KOPT-K1 (cell line): ENCODE measurements at regions not wholly inside any gene's neighbourhood (a gene's known extent, or its start where the extent isn't known, plus 50 kb on each side); places are given as distances from the start of the nearest gene placed in this dataset.

Source experiments
- H3K27ac ChIP-seq: fragments of 200-600 bp; sonication (generic); 2 replicates; pipeline ENCODE4 v1.5.1; 2016; ENCODE audit warnings: antibody characterized with exemption, mild to moderate bottlenecking, low read depth, low read length; ENCODE audit not compliant: poor library complexity, severe bottlenecking
- H3K36me3 ChIP-seq: fragments of 200-600 bp; sonication (generic); 2 replicates; pipeline ENCODE4 v1.5.1; 2017; ENCODE audit warnings: antibody characterized with exemption, mild to moderate bottlenecking, low read length, moderate library complexity; ENCODE audit not compliant: insufficient read depth
- H3K9me3 ChIP-seq: fragments of 200-600 bp; sonication (generic); 2 replicates; pipeline ENCODE4 v1.5.1; 2017; ENCODE audit warnings: antibody characterized with exemption, low read length, mild to moderate bottlenecking; ENCODE audit not compliant: insufficient read depth, poor library complexity, severe bottlenecking

DNA sequence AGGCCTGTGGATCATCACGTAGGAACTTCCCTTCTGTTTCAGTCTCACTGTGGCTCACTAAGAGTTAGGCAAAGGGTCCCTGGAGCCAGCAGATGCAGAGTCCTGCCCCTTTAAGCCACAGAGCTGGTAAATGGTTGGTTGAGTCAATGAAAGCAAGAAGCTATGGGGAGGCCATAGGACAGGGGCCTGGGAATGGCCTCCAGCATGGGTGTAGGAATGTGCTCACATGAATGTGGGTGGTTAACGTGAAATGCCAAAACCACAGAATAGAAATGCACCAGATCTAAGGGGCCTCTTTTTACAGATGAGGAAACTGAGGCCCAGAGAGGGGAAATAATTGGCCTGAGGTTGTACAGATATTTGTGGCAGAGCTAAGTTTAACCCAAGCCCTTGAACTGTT is 150.3 kb downstream of the TLE3 start:
- Histone ChIP-seq H3K36me3 (no peaks in the 10 kb centered on the region), H3K9me3 (no peaks in the 10 kb centered on the region), H3K27ac (no peak overlapping the region)

DNA sequence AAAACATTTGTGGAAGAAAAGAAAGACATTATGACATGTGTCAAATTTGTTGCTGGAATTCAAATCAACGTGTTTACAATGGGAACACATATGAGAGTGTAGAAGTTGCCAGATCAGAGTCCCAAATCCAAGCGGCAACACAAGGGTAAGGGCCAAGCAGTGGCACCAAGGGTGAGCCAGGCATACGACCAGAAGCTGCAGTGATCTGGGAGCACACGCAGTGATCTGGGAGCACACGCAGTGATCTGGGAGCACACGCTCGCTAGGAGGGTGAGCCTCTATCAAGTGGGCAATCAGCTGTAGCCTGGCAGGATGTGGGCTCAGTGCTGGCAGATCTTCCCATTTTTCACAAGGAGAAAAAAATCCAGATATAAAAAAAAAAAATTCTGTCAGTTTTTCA is 148.2 kb downstream of the TLE3 start:
- no peaks in the 10 kb centered on the region for H3K36me3 ChIP-seq

DNA sequence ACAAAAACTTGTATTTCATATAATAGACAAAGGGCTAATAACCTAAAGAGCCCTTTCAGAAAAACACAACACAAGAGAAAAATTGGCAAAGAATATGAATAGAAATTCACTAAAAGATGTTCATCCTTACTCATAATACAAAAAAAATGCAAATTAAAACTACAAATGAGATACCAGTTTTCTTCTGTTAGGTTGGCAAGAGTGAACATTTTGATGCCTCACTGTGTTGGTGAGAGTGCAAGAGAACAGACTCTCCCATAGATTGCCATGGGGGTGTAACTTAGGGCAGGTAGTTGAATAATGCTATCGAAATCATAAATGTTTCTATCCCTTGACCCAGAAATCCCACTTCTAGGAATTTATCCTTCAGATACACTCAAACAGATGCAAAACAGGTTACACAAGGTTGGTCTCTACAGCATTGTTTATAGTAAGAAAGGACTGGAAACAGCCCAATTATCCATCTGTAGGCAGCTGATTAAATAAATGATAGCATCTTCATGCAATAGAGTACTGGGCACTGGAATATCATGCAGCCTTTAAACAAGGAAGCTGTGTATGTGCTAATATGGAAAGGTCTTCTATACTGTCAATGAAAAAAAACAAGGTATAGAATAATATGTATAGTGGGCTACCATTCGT is 146.3 kb downstream of the TLE3 start:
- Histone ChIP-seq H3K9me3 (no peaks in the 10 kb centered on the region), H3K36me3 (no peaks in the 10 kb centered on the region), H3K27ac (no peak overlapping the region)

More for the DNA sequence above, 148.2 kb downstream of the TLE3 start:
- no peak overlapping the region for H3K27ac ChIP-seq
- H3K9me3 ChIP-seq = no peaks in the 10 kb centered on the region

DNA sequence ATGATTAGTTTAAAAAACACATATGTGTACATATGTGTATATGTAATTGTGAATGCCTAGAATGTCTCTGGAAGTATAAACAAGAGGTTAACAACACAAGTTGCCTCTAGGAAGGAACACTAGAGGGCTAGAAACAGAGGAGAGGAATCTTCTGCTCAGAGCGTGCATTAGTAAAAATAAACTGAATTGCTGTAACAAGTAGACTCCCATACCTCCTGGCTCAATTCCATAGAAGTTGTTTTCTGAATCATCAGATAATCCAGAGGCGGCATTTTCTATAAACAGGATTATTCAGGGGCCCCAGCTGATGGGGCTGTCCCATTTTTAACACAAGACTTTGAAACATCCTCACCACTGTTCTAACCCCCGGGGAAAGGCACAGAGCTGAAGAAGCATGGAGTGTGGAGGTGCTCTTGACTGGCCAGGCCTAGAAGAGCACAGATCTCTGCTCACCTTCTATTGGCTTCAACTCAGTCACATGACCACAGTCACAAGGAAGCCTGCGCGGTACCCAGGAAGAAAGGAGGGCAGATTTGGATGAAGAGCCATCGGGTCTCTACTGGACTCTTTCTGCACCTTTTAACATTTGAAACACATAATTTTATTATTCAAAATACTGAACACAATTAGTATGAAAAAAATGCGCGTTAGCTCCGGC is 145.7 kb downstream of the TLE3 start:
- H3K36me3 ChIP-seq = no peaks in the 10 kb centered on the region
- H3K27ac ChIP-seq = no peak overlapping the region
- H3K9me3 ChIP-seq = no peaks in the 10 kb centered on the region

DNA sequence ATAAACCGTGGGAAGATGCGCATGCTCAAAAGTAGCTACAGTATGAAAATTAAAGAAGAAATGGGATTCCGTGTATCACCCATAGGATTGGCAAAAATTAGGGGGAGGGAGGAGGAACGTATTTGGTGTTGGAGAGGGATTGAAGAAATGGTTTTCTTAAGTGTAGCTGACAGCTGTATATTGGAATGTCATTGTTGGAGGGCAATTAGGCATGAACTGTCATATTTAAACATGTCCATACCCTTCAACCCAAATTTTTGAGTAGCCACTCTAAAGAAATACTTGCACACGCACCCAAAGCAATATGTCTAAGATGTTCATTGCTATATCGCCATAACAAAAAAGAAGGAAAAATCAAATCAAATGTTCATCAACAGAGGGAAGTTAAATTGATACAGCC is 144.7 kb downstream of the TLE3 start:
- Histone ChIP-seq H3K36me3 (no peaks in the 10 kb centered on the region), H3K27ac (no peak overlapping the region), H3K9me3 (no peaks in the 10 kb centered on the region)

DNA sequence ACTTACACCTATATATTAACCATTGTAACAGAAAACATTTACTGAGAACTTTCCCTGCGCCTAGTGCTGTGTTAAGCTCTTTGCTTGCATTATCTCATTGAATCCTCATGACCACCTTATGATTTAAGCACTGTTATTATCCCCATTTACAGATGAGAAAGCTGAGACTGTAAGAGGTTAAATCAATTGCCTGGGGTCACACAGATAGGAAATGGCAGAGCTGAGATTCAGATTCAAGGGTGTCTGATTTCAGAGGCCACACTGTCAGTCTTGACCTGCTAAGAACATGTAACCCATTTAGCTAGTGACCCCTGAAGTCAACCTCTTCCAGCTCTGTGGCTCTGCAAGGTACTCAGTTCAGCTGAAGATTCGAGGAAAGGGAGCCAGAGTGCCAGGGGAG is 143.9 kb downstream of the TLE3 start:
- Histone ChIP-seq H3K27ac (no peak overlapping the region), H3K9me3 (no peaks in the 10 kb centered on the region), H3K36me3 (no peaks in the 10 kb centered on the region)

DNA sequence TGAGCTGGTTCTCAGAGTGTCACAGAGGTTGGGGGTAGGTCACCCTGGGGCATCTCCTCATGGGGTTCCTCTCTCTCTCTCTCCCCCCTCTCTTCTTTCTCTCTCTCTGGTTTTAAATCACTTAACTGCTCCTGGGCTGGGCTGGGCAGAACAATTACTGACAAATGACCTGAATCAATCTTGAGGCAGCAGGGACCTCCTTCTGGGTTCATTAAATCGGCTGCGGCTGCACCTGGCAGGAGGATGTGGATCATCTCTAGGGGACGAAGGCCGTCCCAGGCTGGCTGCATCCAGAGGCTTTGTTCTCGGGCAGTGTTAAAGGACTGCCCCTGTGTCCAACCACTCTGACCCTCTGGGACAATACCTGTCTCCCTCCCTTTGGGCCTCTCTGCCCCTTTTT is 143.1 kb downstream of the TLE3 start:
- no peak overlapping the region for H3K27ac ChIP-seq
- no peaks in the 10 kb centered on the region for H3K36me3 ChIP-seq
- no peaks in the 10 kb centered on the region for H3K9me3 ChIP-seq

DNA sequence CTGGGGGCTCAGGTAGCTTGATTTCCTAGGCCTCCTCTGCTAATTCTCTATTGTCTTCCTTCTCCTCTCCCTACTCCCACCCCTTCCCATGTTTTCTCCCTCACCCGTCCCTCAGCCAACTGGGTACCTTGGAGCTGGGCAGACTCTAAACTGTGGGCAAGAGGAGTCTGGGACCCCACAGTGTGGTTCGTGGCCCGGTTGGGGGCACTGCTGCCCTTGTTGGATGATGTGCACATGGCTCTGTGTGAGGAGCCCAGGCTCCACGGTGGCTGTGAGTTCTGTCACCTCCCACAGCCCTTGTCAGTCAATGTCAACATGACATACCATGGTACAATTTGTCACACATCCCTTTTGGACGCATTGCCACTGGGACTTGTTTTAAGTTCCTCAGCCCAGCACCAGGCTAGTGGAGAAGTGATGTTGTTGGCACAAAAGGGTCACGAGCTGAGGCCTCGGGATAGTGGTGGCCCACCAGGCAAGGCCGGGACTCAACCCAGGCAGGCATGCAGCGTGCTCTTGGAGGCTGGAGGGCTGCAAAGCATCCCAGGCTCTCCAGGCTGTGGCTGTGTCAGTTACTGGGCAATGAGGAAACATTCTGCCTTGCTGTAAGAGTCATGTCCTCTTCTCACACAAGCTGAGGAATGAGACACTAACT is 142.3 kb downstream of the TLE3 start:
- Histone ChIP-seq H3K27ac (no peak overlapping the region), H3K36me3 (no peaks in the 10 kb centered on the region), H3K9me3 (no peaks in the 10 kb centered on the region)

DNA sequence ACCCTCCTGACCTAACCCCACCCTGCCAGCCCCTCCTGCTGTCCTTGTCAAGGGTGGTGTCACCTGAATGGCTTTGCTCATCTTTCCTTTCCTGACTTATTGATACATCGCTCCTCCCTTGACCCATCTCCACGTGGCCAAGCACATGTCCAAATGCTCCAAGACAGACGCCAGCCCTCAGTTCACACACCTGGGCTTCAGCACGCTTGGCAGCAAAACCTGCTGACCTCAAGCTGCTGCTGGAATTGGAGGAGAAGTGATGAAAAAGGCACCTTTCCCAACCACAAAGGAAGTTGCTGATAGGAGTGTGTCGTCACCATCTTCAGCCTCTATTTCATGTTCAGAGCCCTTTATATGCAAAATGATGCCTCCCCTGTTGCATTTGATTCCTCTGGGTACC is 141.3 kb downstream of the TLE3 start:
- H3K9me3 ChIP-seq = no peaks in the 10 kb centered on the region
- H3K27ac ChIP-seq = no peak overlapping the region
- no peaks in the 10 kb centered on the region for H3K36me3 ChIP-seq

DNA sequence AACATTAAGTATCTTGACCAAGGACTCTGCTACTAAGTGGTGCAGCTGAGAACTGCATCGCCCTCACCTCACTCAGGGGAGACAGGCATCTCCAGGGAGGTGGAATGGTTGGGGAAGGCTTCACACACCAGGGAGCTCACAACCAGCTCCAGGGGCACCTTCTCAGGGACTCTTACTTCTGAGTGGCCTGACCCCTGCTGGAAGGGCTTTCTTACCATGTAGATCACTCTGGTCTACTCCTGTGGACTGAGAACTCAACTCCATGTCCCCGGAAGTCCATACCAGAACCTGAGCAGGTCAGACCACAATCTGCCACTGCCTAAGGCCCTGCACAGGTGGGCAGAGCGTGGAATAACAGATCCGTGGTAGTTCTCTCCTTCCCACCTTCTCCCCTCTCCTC is 140.5 kb downstream of the TLE3 start:
- H3K27ac ChIP-seq = no peak overlapping the region
- no peaks in the 10 kb centered on the region for H3K36me3 ChIP-seq
- no peaks in the 10 kb centered on the region for H3K9me3 ChIP-seq

DNA sequence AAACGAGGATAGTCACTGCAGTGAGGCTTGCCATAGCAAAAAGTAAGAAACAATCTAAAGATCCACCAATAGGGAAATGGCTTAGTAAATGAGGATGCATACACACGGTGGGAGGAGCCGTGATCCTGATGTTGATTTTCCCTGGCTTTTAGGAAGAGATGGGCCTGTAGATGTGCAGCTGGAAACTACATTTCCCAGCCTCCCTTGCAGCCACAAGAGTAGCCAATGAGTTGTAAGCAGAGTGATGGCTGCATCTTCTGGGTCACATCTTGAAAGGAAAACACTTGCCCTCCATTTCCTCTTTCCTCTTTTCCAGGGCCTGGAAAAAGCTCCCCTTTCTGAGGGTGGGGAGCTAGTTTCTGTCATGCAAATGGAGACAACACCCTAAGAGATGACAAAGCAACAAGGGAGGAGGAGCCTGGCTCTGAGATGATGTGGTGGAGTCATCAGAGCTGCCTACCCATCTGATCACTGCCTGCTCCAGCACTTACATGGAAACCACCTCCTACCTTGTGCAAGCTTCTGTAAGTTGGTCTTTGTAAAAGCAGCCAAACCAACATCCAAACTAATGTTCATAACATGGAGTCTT is 139.1 kb downstream of the TLE3 start:
- H3K27ac ChIP-seq = no peak overlapping the region
- H3K9me3 ChIP-seq = no peaks in the 10 kb centered on the region
- no peaks in the 10 kb centered on the region for H3K36me3 ChIP-seq

DNA sequence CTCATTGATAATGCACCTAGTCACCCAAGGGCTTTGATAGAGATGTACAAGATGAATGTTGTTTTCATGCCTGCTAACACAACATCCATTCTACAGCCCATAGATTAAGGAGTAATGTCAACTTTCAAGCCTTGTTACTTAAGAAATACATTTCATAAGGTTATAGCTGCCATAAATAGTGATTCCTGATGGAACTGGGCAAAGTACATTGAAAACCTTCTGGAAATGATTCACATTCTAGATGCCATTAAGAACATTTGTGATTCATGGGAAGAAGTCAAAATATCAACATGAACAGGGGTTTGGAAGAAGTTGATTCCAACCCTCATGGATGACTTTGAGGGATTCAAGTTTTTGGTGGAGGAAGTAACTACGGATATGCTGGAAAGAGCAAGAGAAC is 135.2 kb downstream of the TLE3 start:
- no peaks in the 10 kb centered on the region for H3K36me3 ChIP-seq
- no peak overlapping the region for H3K27ac ChIP-seq
- no peaks in the 10 kb centered on the region for H3K9me3 ChIP-seq

DNA sequence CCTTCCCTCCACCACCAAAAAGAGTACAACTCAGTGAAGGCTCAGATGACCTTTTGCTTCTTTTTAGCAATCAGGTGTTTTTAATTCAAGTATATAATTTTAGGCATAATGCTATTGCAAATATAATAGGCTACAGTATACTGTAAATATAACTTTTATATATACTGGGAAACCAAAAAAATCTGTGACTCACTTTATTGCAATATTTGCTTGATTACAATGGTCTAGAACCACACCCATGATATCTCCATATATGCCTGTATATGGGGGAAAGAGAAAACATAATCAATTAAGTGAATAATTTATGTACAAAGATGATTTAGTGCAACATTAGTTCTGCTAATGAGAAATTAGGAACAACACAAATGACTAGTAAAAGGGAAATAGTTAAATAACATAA is 134.3 kb downstream of the TLE3 start:
- H3K36me3 ChIP-seq = no peaks in the 10 kb centered on the region
- no peak overlapping the region for H3K27ac ChIP-seq
- H3K9me3 ChIP-seq = no peaks in the 10 kb centered on the region

DNA sequence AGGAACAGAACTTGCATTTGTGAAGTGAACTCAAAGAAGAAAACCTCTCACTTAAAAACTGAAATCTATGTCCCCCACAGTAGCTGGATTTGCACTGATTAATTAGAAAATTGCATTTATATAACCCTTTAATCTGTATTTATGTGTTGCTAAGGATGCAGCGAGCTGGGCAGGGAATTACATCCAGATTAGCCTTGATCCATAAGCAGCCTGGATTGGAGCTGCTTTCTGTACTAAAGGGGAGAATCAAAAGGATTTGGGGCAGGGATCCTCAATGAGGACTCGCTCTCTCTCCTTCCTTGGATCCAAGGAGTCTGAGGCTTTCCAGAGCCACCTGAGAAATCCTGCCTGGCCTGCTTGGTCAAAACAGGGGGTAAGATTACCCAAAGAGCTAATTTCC is 125.9 kb downstream of the TLE3 start:
- Histone ChIP-seq H3K27ac (no peak overlapping the region), H3K36me3 (no peaks in the 10 kb centered on the region), H3K9me3 (no peaks in the 10 kb centered on the region)

DNA sequence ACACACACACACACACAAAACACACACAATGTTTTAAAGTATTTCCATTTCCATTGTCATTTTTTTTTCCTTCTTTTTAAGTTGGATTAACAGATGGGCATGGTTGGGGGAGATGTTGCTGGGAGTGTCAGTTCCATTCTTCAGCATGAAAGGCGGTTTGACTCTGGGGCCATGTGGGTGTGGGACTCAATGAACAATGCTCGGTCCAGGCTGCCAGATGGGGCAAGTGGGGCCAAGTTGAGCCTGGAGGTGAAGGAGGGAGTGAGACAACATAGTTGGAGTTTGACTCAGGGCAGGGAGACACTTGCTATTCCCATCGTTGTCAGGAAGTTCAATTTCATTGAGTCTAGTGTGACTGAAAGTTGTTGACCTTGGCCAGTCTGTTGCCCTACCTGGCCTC is 125.3 kb downstream of the TLE3 start:
- Histone ChIP-seq H3K27ac (no peak overlapping the region), H3K36me3 (no peaks in the 10 kb centered on the region), H3K9me3 (no peaks in the 10 kb centered on the region)
